Keratinocyte (primary cell): ENCODE measurements at regions not wholly inside any gene's neighbourhood (a gene's known extent, or its start where the extent isn't known, plus 50 kb on each side); places are given as distances from the start of the nearest gene placed in this dataset.

Source experiments
- CTCF ChIP-seq, 3 experiments: IDR thresholded peaks in 1 of 3; conservative IDR thresholded peaks in 1 of 3; optimal IDR thresholded peaks in 1 of 3; 2 replicates in 2 of 3; 3 replicates in 1 of 3; pipeline versions ENCODE3 to v1.5.1; 2011; ENCODE audit warnings: low read length in 3 of 3, mild to moderate bottlenecking in 3 of 3, moderate library complexity in 2 of 3, control low read depth in 1 of 3, inconsistent platforms in 1 of 3; ENCODE audit not compliant: insufficient read depth in 2 of 3; ENCODE audit errors: extremely low read depth in 1 of 3
- EZH2 ChIP-seq: IDR thresholded peaks from one replicate; pipeline ENCODE4 v1.6.1; 2012; ENCODE audit warnings: inconsistent platforms, mild to moderate bottlenecking, low read length, moderate library complexity

GRCh38 chr7:16236381-16236780 is 185.0 kb downstream of the CRPPA start:
- TF ChIP-seq CTCF (optimal IDR thresholded peaks at IDR 0.05 in 1 of 3, IDR thresholded peaks at IDR 0.05 in 1 of 3, conservative IDR thresholded peaks at IDR 0.05 in 1 of 3; ENCODE audit: extremely low read depth in 1 of 3, insufficient read depth in 2 of 3, low read length in 3 of 3) (no peak), EZH2 (no peak)
